Pancreas (tissue), 10 donors: ENCODE measurements at regions not wholly inside any gene's neighbourhood (a gene's known extent, or its start where the extent isn't known, plus 50 kb on each side); places are given as distances from the start of the nearest gene placed in this dataset.

Source experiments
- ATAC-seq, 4 donors: fragments of 200-7000 bp; cut with Tn5 transposase; one replicate each; pipeline versions ENCODE4 v1.8.0 to v1.9.1; 2020; ENCODE audit warnings: mild to moderate bottlenecking in 4 of 4, moderate library complexity in 4 of 4
- DNase-seq, 6 donors: peaks; one replicate each; pipeline ENCODE4 v3.0.0-alpha.2; 2020
- FAIRE-seq: peaks from 2 replicates; lab custom pipeline; 2012; peaks lifted over from hg19 to GRCh38; lab: Jason Lieb, UNC
- H3K27ac ChIP-seq, 4 donors: fragments of 200-600 bp; sonication (generic); 1 replicate in 3 of 4; 2 replicates in 1 of 4; pipeline versions ENCODE4 v1.5.0 to v1.8.0; 2020
- H3K27me3 ChIP-seq, 4 donors: fragments of 200-600 bp; one replicate each; pipeline ENCODE4 v1.8.0; 2021
- H3K36me3 ChIP-seq, 3 donors: fragments of 200-600 bp; sonication (generic) in 1 of 3; one replicate each; pipeline versions ENCODE4 v1.5.0 to v1.8.0; 2020 to 2021
- H3K4me1 ChIP-seq, 3 donors: fragments of 200-600 bp; one replicate each; pipeline ENCODE4 v1.8.0; 2021
- H3K4me3 ChIP-seq, 4 donors: fragments of 200-600 bp; sonication (generic) in 2 of 4; one replicate each; pipeline versions ENCODE4 v1.5.0 to v1.8.0; 2020 to 2021
- H3K9me3 ChIP-seq, 4 donors: fragments of 200-600 bp; one replicate each; pipeline ENCODE4 v1.8.0; 2021
- WGBS, 2 donors: extraction: QIAGEN DNeasy Blood & Tissue Kit; methylation state at CpG; one replicate each; pipeline ENCODE4 v1.1.7; 2013; 5-methylcytosine and 5-hydroxymethylcytosine counted together
- intact Hi-C, 3 donors: fragments of 100-400 bp; cut with DNase I; formaldehyde crosslinking; loops; one replicate each; pipeline versions ENCODE4 v1.11.1 to v1.14.2; 2022
- TF ChIP-seq, protein P1 (sequence below), 4 donors: fragments of 200-600 bp; sonication (generic) in 3 of 4; IDR thresholded peaks; one replicate each; pipeline versions ENCODE4 v1.5.0 to v1.8.0; 2021; ENCODE audit warnings: antibody characterized with exemption in 4 of 4
- donor health status: healthy with polysubstance abuse.
- donor health status: DM: no; HTN: no; CAD: no; lungs with moderate emphysema.
- donor health status: DM: no; HTN: no; CAD: no.
- donor health status: control.
- donor health status: control.
- donor health status: Bipolar disorder and iron deficiency.
- donor health status: DM: yes; HTN: yes; CAD: no.
- donor health status: DM: no; HTN: no; CAD: no.
- donor health status: DM: no; HTN: no; CAD: no.
- donor health status: DM: yes; HTN: yes; CAD: no.

- Histone ChIP-seq H3K4me1 (no peaks in the 10 kb centered on the region), H3K4me3 (no peak overlapping the region), H3K27me3 (no peaks in the 10 kb centered on the region), H3K9me3 (no peaks in the 10 kb centered on the region), H3K36me3 (no peaks in the 10 kb centered on the region), H3K27ac (no peak overlapping the region)
- WGBS, 2 donors = 62 to 66% methylated on average over 6 of the region's 6 CpGs
- intact Hi-C loops = no loop called here
- FAIRE-seq = no peak
- no peak for ATAC-seq
- TF ChIP-seq, protein P1, sequence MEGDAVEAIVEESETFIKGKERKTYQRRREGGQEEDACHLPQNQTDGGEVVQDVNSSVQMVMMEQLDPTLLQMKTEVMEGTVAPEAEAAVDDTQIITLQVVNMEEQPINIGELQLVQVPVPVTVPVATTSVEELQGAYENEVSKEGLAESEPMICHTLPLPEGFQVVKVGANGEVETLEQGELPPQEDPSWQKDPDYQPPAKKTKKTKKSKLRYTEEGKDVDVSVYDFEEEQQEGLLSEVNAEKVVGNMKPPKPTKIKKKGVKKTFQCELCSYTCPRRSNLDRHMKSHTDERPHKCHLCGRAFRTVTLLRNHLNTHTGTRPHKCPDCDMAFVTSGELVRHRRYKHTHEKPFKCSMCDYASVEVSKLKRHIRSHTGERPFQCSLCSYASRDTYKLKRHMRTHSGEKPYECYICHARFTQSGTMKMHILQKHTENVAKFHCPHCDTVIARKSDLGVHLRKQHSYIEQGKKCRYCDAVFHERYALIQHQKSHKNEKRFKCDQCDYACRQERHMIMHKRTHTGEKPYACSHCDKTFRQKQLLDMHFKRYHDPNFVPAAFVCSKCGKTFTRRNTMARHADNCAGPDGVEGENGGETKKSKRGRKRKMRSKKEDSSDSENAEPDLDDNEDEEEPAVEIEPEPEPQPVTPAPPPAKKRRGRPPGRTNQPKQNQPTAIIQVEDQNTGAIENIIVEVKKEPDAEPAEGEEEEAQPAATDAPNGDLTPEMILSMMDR (IDR thresholded peaks at IDR 0.05) = no peak
- DNase-seq = peak in 1 of 6 donors; percentile 22
Observed at GRCh38 chr4:33864290-33864859, 2379.9 kb downstream of the ARAP2 start.

- H3K27me3 ChIP-seq = no peaks in the 10 kb centered on the region
- no peaks in the 10 kb centered on the region for H3K4me1 ChIP-seq
- no peak for FAIRE-seq
- H3K36me3 ChIP-seq = no peaks in the 10 kb centered on the region
- WGBS, 2 donors = 27 to 29% methylated on average over 1 of the region's 1 CpG
- no peak for DNase-seq
- intact Hi-C loops = no loop called here
- ATAC-seq = no peak
- TF ChIP-seq, protein P1 (IDR thresholded peaks at IDR 0.05) = no peak
- no peak overlapping the region for H3K4me3 ChIP-seq
- no peak overlapping the region for H3K27ac ChIP-seq
- no peaks in the 10 kb centered on the region for H3K9me3 ChIP-seq
Observed at GRCh38 chr4:33873791-33874190, 2370.5 kb downstream of the ARAP2 start.

DNA sequence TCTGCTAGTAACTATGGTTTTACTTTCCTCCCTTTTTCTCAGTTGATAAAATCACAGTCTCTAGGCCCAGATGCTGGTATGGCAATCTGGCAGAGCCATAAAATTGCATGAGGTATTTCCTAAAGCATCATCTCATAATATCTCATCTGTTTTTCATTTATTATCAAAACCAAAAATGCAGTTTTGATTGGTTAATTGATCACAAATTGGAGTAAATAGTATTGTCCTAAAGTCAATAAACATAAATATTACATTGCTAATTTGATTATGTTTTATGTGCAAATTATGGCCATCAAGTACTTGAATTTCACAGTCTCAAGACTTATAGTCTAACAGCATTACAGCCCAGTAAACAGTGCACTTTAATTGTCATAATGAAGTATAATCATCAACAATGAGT is 2365.6 kb downstream of the ARAP2 start:
- ATAC-seq = no peak
- no peak for FAIRE-seq
- DNase-seq = no peak
- Histone ChIP-seq H3K27me3 (no peaks in the 10 kb centered on the region), H3K27ac (no peak overlapping the region), H3K9me3 (no peaks in the 10 kb centered on the region), H3K4me1 (no peaks in the 10 kb centered on the region), H3K4me3 (no peak overlapping the region), H3K36me3 (no peaks in the 10 kb centered on the region)
- intact Hi-C loops = no loop called here
- TF ChIP-seq, protein P1 (IDR thresholded peaks at IDR 0.05) = no peak

DNA sequence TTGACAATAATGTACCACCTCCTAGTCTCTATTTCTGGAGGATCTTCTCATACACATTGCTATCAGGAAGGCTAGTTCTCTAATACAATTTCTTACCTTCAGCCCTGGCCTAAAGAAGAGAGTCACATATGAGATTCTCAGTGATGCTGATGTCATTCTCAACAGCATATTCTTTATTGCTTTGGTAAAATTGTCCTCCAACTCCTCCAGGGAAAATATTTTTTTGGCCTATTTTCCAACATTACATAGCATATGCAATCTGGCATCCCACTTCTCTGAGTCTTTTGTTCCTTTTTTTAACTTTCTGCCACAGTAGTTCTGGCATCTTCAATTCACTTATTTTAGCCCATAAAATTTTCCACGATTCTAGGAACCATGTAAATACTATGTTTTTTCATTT is 2363.1 kb downstream of the ARAP2 start:
- H3K4me3 ChIP-seq = no peak overlapping the region
- ATAC-seq = no peak
- FAIRE-seq = no peak
- H3K27me3 ChIP-seq = no peaks in the 10 kb centered on the region
- H3K4me1 ChIP-seq = no peaks in the 10 kb centered on the region
- H3K9me3 ChIP-seq = no peaks in the 10 kb centered on the region
- no peaks in the 10 kb centered on the region for H3K36me3 ChIP-seq
- TF ChIP-seq, protein P1 (IDR thresholded peaks at IDR 0.05) = no peak
- 50 to 61% methylated on average over 1 of the region's 1 CpG for WGBS, 2 donors
- no peak overlapping the region for H3K27ac ChIP-seq
- DNase-seq = no peak
- intact Hi-C loops = no loop called here

DNA sequence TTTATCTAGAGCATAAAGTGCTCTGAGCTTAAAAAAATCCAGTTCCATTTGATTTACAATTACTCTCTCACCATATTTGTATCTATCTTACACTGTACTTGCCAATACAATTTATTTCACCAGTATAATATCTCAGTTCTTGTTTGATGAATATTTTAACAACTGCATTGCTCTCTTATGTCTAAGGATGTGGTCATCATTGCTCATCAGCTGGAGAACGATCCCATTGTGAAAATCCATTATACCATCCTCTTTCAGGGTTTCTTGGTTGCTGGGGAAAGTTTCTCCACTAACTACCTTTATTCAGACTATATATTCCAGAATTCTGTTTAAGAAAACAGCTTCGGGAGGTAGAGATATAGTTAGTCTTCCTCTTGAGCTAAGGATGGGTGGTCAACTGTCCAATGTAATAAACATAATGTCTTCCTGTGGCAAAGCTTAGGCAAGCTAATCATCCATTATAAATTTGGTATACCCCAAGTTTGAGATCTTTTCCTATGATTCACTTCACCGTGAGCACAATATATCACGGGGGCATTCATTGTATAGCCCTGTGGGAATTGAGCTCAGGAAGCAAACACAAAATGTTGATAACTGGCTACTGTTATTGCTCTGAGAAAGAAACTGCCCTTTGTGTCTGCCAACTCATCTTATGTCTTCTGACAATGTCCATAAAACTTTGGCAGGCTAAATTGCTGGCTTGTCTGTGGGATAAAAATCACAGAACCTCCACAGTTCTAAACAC is 2361.9 kb downstream of the ARAP2 start:
- Histone ChIP-seq H3K4me3 (no peak overlapping the region), H3K27ac (no peak overlapping the region), H3K36me3 (no peaks in the 10 kb centered on the region), H3K4me1 (no peaks in the 10 kb centered on the region), H3K9me3 (no peaks in the 10 kb centered on the region), H3K27me3 (no peaks in the 10 kb centered on the region)
- FAIRE-seq = no peak
- no peak for DNase-seq
- intact Hi-C loops = no loop called here
- TF ChIP-seq, protein P1 (IDR thresholded peaks at IDR 0.05) = no peak
- no peak for ATAC-seq
- 57 to 62% methylated on average over 4 of the region's 4 CpGs for WGBS, 2 donors
